ENCODE measurements at regions not wholly inside any gene's neighbourhood (a gene's known extent, or its start where the extent isn't known, plus 50 kb on each side); places are given as distances from the start of the nearest gene placed in this dataset.

- Histone ChIP-seq H3K4me1 (no peaks in the 10 kb centered on the region), H3K27me3 (no peaks in the 10 kb centered on the region), H3K36me3 (no peaks in the 10 kb centered on the region), H3K9me3 (peaks cover 0 to 9% (median 4%) of the 10 kb centered on the region in 4 donors), H3K4me3 (no peak overlapping the region), H3K27ac (no peak overlapping the region)
- intact Hi-C loops (cut with DNase I; ENCODE audit: low total_unique reads), result no loop called here
- no peak for DNase-seq
- TF ChIP-seq POLR2A (IDR thresholded peaks at IDR 0.05) (no peak), CTCF (IDR thresholded peaks at IDR 0.05) (no peak), POLR2AphosphoS5 (IDR thresholded peaks at IDR 0.05) (no peak), EP300 (IDR thresholded peaks at IDR 0.05) (no peak)
Observed at GRCh38 chr9:79452265-79452664, 119.5 kb upstream of the TLE4 start.

GRCh38 chr9:79461712-79462111 is 110.1 kb upstream of the TLE4 start:
- Histone ChIP-seq H3K4me1 (no peaks in the 10 kb centered on the region), H3K4me3 (no peak overlapping the region), H3K36me3 (no peaks in the 10 kb centered on the region), H3K27me3 (no peaks in the 10 kb centered on the region), H3K27ac (no peak overlapping the region), H3K9me3 (no peaks in the 10 kb centered on the region)
- WGBS, 5 donors, result 49 to 69% (median 59%) methylated on average over 3 of the region's 3 CpGs
- intact Hi-C loops (cut with DNase I; ENCODE audit: low total_unique reads), result no loop called here
- no peak for DNase-seq
- TF ChIP-seq POLR2A (IDR thresholded peaks at IDR 0.05) (no peak), CTCF (IDR thresholded peaks at IDR 0.05) (no peak), POLR2AphosphoS5 (IDR thresholded peaks at IDR 0.05) (no peak), EP300 (IDR thresholded peaks at IDR 0.05) (no peak)

- no peak overlapping the region for H3K27ac ChIP-seq
- H3K9me3 ChIP-seq, result no peaks in the 10 kb centered on the region
- H3K4me1 ChIP-seq, result no peaks in the 10 kb centered on the region
- no peaks in the 10 kb centered on the region for H3K36me3 ChIP-seq
- DNase-seq, result no peak
- intact Hi-C loops (cut with DNase I; ENCODE audit: low total_unique reads), result no loop called here
- no peaks in the 10 kb centered on the region for H3K27me3 ChIP-seq
- TF ChIP-seq CTCF (IDR thresholded peaks at IDR 0.05), result no peak
- TF ChIP-seq POLR2AphosphoS5 (IDR thresholded peaks at IDR 0.05), result no peak
- TF ChIP-seq POLR2A (IDR thresholded peaks at IDR 0.05), result no peak
- TF ChIP-seq EP300 (IDR thresholded peaks at IDR 0.05), result no peak
- no peak overlapping the region for H3K4me3 ChIP-seq
Observed at GRCh38 chr9:79465156-79465555, 106.6 kb upstream of the TLE4 start.

GRCh38 chr9:79469164-79469563 is 102.6 kb upstream of the TLE4 start:
- no peak overlapping the region for H3K4me3 ChIP-seq
- no peaks in the 10 kb centered on the region for H3K27me3 ChIP-seq
- 74 to 88% (median 84%) methylated on average over 2 of the region's 2 CpGs for WGBS, 5 donors
- H3K27ac ChIP-seq, result no peak overlapping the region
- TF ChIP-seq EP300 (IDR thresholded peaks at IDR 0.05), result no peak
- TF ChIP-seq POLR2AphosphoS5 (IDR thresholded peaks at IDR 0.05), result no peak
- no peak for TF ChIP-seq CTCF (IDR thresholded peaks at IDR 0.05)
- TF ChIP-seq POLR2A (IDR thresholded peaks at IDR 0.05), result no peak
- intact Hi-C loops (cut with DNase I; ENCODE audit: low total_unique reads), result no loop called here
- no peaks in the 10 kb centered on the region for H3K9me3 ChIP-seq
- no peak for DNase-seq
- H3K4me1 ChIP-seq, result peaks cover 0 to 15% (median 7%) of the 10 kb centered on the region in 4 donors
- no peaks in the 10 kb centered on the region for H3K36me3 ChIP-seq

All from stomach (tissue), 8 donors.